H1 (cell line): ENCODE measurements at regions not wholly inside any gene's neighbourhood (a gene's known extent, or its start where the extent isn't known, plus 50 kb on each side); places are given as distances from the start of the nearest gene placed in this dataset.

Experiments used
- CTCF ChIP-seq, 3 experiments: IDR thresholded peaks; 1 replicate in 2 of 3; 2 replicates in 1 of 3; pipeline versions ENCODE4 v1.5.1 to v1.6.1; 2011; ENCODE audit warnings: low read length in 3 of 3, mild to moderate bottlenecking in 3 of 3, inconsistent platforms in 2 of 3, low read depth in 1 of 3, moderate library complexity in 1 of 3; ENCODE audit not compliant: insufficient read depth in 1 of 3; ENCODE audit errors: control extremely low read depth in 1 of 3
- USF2 ChIP-seq: IDR thresholded peaks from 2 replicates; pipeline ENCODE4 v1.6.1; 2011; ENCODE audit warnings: low read length, improper control_type of control experiment

GRCh38 chr16:6646891-6647290 is 685.8 kb upstream of the RBFOX1 start:
- TF ChIP-seq USF2 (no peak), CTCF (IDR thresholded peaks at IDR 0.05; ENCODE audit: control extremely low read depth in 1 of 3, insufficient read depth in 1 of 3, low read depth in 1 of 3, low read length in 3 of 3) (no peak)
